ENCODE measurements at regions not wholly inside any gene's neighbourhood (a gene's known extent, or its start where the extent isn't known, plus 50 kb on each side); places are given as distances from the start of the nearest gene placed in this dataset.

- Histone ChIP-seq H3K27ac (ENCODE audit: insufficient read depth in 1 of 2, low read depth in 1 of 2, low read length in 2 of 2, poor library complexity in 1 of 2, severe bottlenecking in 2 of 2) (no peak overlapping the region), H3K27me3 (replicated peaks in 2 of 5; ENCODE audit: control insufficient read depth in 4 of 5, insufficient read depth in 5 of 5, low read length in 4 of 5) (no peaks in the 10 kb centered on the region), H3K36me3 (ENCODE audit: control insufficient read depth in 4 of 4, insufficient read depth in 4 of 4, low read length in 3 of 4) (no peaks in the 10 kb centered on the region), H3K4me3 (ENCODE audit: control insufficient read depth in 1 of 7, extremely low read depth in 1 of 7, insufficient read depth in 4 of 7, low read depth in 2 of 7, low read length in 6 of 7) (no peak overlapping the region), H3K4me1 (ENCODE audit: control extremely low read depth in 1 of 4, control insufficient read depth in 4 of 4, insufficient read depth in 4 of 4, low read length in 3 of 4) (no peaks in the 10 kb centered on the region), H3K9me3 (ENCODE audit: control extremely low read depth in 1 of 5, control insufficient read depth in 4 of 5, insufficient read depth in 2 of 5, low read depth in 1 of 5, low read length in 4 of 5) (no peaks in the 10 kb centered on the region)
- WGBS (ENCODE audit: insufficient coverage) = 100% methylated on average over 2 of the region's 3 CpGs
- POLR2A ChIA-PET = no interaction called here
- CTCF ChIA-PET = no interaction called here
- DNase-seq = no peak
These were observed 973.5 kb upstream of the SPRY2 start for GRCh38 chr13:81314461-81314860.

GRCh38 chr13:81305928-81306327, 965.0 kb upstream of the SPRY2 start:
- POLR2A ChIA-PET = no interaction called here

DNA sequence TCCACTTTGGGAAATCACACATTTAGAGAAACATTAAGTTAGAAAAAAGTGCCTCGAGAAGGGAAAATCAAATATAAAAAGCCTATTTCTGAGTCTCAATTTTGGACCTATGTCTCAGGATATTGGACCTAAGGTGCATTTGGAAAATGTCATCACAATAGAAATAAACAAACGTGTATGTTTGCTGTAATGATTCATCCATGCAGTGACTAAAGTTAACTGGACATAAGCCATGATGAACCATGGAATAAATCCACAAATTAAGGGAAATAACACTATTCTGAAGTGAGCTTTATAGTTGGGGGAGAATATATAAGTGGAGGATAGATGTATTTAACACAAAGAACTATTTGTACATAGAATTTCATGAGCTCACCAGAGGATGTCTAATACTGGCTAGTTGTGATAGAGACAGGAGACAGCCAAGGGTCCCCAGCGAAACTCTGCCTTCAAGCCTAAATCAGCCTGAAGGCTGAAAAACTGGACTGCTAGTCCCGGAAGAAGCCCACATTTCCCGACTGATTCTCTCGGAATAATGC, 963.3 kb upstream of the SPRY2 start:
- 100% methylated on average over 4 of the region's 6 CpGs for WGBS (ENCODE audit: insufficient coverage)
- H3K9me3 ChIP-seq (ENCODE audit: control extremely low read depth in 1 of 5, control insufficient read depth in 4 of 5, insufficient read depth in 2 of 5, low read depth in 1 of 5, low read length in 4 of 5) = no peaks in the 10 kb centered on the region
- H3K27me3 ChIP-seq (replicated peaks in 2 of 5; ENCODE audit: control insufficient read depth in 4 of 5, insufficient read depth in 5 of 5, low read length in 4 of 5) = no peaks in the 10 kb centered on the region
- POLR2A ChIA-PET = no interaction called here
- H3K36me3 ChIP-seq (ENCODE audit: control insufficient read depth in 4 of 4, insufficient read depth in 4 of 4, low read length in 3 of 4) = no peaks in the 10 kb centered on the region
- CTCF ChIA-PET = no interaction called here
- H3K27ac ChIP-seq (ENCODE audit: insufficient read depth in 1 of 2, low read depth in 1 of 2, low read length in 2 of 2, poor library complexity in 1 of 2, severe bottlenecking in 2 of 2) = no peak overlapping the region
- H3K4me3 ChIP-seq (ENCODE audit: control insufficient read depth in 1 of 7, extremely low read depth in 1 of 7, insufficient read depth in 4 of 7, low read depth in 2 of 7, low read length in 6 of 7) = no peak overlapping the region
- no peak for DNase-seq
- no peaks in the 10 kb centered on the region for H3K4me1 ChIP-seq (ENCODE audit: control extremely low read depth in 1 of 4, control insufficient read depth in 4 of 4, insufficient read depth in 4 of 4, low read length in 3 of 4)

More at GRCh38 chr13:81305928-81306327, 965.0 kb upstream of the SPRY2 start:
- DNase-seq = no peak
- Histone ChIP-seq H3K36me3 (ENCODE audit: control insufficient read depth in 4 of 4, insufficient read depth in 4 of 4, low read length in 3 of 4) (no peaks in the 10 kb centered on the region), H3K27me3 (replicated peaks in 2 of 5; ENCODE audit: control insufficient read depth in 4 of 5, insufficient read depth in 5 of 5, low read length in 4 of 5) (no peaks in the 10 kb centered on the region), H3K27ac (ENCODE audit: insufficient read depth in 1 of 2, low read depth in 1 of 2, low read length in 2 of 2, poor library complexity in 1 of 2, severe bottlenecking in 2 of 2) (no peak overlapping the region), H3K9me3 (ENCODE audit: control extremely low read depth in 1 of 5, control insufficient read depth in 4 of 5, insufficient read depth in 2 of 5, low read depth in 1 of 5, low read length in 4 of 5) (no peaks in the 10 kb centered on the region), H3K4me3 (ENCODE audit: control insufficient read depth in 1 of 7, extremely low read depth in 1 of 7, insufficient read depth in 4 of 7, low read depth in 2 of 7, low read length in 6 of 7) (no peak overlapping the region), H3K4me1 (ENCODE audit: control extremely low read depth in 1 of 4, control insufficient read depth in 4 of 4, insufficient read depth in 4 of 4, low read length in 3 of 4) (no peaks in the 10 kb centered on the region)
- CTCF ChIA-PET = no interaction called here

DNA sequence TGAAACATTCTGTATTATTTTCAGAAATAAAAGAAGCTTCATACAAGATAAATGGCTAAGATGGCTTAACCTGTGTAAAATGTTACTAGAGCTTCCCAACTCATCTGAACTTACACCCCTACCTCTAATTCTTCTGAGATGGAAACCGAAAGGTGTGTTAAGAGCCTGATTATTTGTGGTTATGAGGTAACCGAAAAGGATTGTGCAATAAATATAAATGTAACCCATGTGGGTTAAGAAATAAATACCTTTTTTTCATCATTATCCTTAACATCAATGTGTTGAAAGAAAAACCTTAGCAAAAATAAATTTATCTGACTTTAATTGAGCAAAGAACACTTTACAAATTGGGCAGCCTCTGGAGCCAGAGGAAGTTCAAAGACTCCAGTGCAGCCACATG, 961.8 kb upstream of the SPRY2 start:
- H3K4me3 ChIP-seq (ENCODE audit: control insufficient read depth in 1 of 7, extremely low read depth in 1 of 7, insufficient read depth in 4 of 7, low read depth in 2 of 7, low read length in 6 of 7) = no peak overlapping the region
- no peak for DNase-seq
- no CpG with 5 or more reads among the region's 2 CpGs for WGBS (ENCODE audit: insufficient coverage)
- H3K9me3 ChIP-seq (ENCODE audit: control extremely low read depth in 1 of 5, control insufficient read depth in 4 of 5, insufficient read depth in 2 of 5, low read depth in 1 of 5, low read length in 4 of 5) = no peaks in the 10 kb centered on the region
- H3K4me1 ChIP-seq (ENCODE audit: control extremely low read depth in 1 of 4, control insufficient read depth in 4 of 4, insufficient read depth in 4 of 4, low read length in 3 of 4) = no peaks in the 10 kb centered on the region
- CTCF ChIA-PET = no interaction called here
- H3K36me3 ChIP-seq (ENCODE audit: control insufficient read depth in 4 of 4, insufficient read depth in 4 of 4, low read length in 3 of 4) = no peaks in the 10 kb centered on the region
- H3K27me3 ChIP-seq (replicated peaks in 2 of 5; ENCODE audit: control insufficient read depth in 4 of 5, insufficient read depth in 5 of 5, low read length in 4 of 5) = no peaks in the 10 kb centered on the region
- no peak overlapping the region for H3K27ac ChIP-seq (ENCODE audit: insufficient read depth in 1 of 2, low read depth in 1 of 2, low read length in 2 of 2, poor library complexity in 1 of 2, severe bottlenecking in 2 of 2)
- POLR2A ChIA-PET = no interaction called here

- Histone ChIP-seq H3K36me3 (ENCODE audit: control insufficient read depth in 4 of 4, insufficient read depth in 4 of 4, low read length in 3 of 4) (no peaks in the 10 kb centered on the region), H3K9me3 (ENCODE audit: control extremely low read depth in 1 of 5, control insufficient read depth in 4 of 5, insufficient read depth in 2 of 5, low read depth in 1 of 5, low read length in 4 of 5) (no peaks in the 10 kb centered on the region), H3K27me3 (replicated peaks in 2 of 5; ENCODE audit: control insufficient read depth in 4 of 5, insufficient read depth in 5 of 5, low read length in 4 of 5) (no peaks in the 10 kb centered on the region), H3K4me1 (ENCODE audit: control extremely low read depth in 1 of 4, control insufficient read depth in 4 of 4, insufficient read depth in 4 of 4, low read length in 3 of 4) (no peaks in the 10 kb centered on the region), H3K4me3 (ENCODE audit: control insufficient read depth in 1 of 7, extremely low read depth in 1 of 7, insufficient read depth in 4 of 7, low read depth in 2 of 7, low read length in 6 of 7) (no peak overlapping the region), H3K27ac (ENCODE audit: insufficient read depth in 1 of 2, low read depth in 1 of 2, low read length in 2 of 2, poor library complexity in 1 of 2, severe bottlenecking in 2 of 2) (no peak overlapping the region)
- DNase-seq = no peak
- POLR2A ChIA-PET = no interaction called here
- CTCF ChIA-PET = no interaction called here
These were observed 961.2 kb upstream of the SPRY2 start for GRCh38 chr13:81302125-81302524.

GRCh38 chr13:81295177-81295576, 954.3 kb upstream of the SPRY2 start:
- ChIA-PET POLR2A (no interaction called here), CTCF (no interaction called here)
- no peaks in the 10 kb centered on the region for H3K4me1 ChIP-seq (ENCODE audit: control extremely low read depth in 1 of 4, control insufficient read depth in 4 of 4, insufficient read depth in 4 of 4, low read length in 3 of 4)
- H3K36me3 ChIP-seq (ENCODE audit: control insufficient read depth in 4 of 4, insufficient read depth in 4 of 4, low read length in 3 of 4) = no peaks in the 10 kb centered on the region
- H3K9me3 ChIP-seq (ENCODE audit: control extremely low read depth in 1 of 5, control insufficient read depth in 4 of 5, insufficient read depth in 2 of 5, low read depth in 1 of 5, low read length in 4 of 5) = no peaks in the 10 kb centered on the region
- H3K27ac ChIP-seq (ENCODE audit: insufficient read depth in 1 of 2, low read depth in 1 of 2, low read length in 2 of 2, poor library complexity in 1 of 2, severe bottlenecking in 2 of 2) = no peak overlapping the region
- no peak for DNase-seq
- no peaks in the 10 kb centered on the region for H3K27me3 ChIP-seq (replicated peaks in 2 of 5; ENCODE audit: control insufficient read depth in 4 of 5, insufficient read depth in 5 of 5, low read length in 4 of 5)
- no peak overlapping the region for H3K4me3 ChIP-seq (ENCODE audit: control insufficient read depth in 1 of 7, extremely low read depth in 1 of 7, insufficient read depth in 4 of 7, low read depth in 2 of 7, low read length in 6 of 7)

DNA sequence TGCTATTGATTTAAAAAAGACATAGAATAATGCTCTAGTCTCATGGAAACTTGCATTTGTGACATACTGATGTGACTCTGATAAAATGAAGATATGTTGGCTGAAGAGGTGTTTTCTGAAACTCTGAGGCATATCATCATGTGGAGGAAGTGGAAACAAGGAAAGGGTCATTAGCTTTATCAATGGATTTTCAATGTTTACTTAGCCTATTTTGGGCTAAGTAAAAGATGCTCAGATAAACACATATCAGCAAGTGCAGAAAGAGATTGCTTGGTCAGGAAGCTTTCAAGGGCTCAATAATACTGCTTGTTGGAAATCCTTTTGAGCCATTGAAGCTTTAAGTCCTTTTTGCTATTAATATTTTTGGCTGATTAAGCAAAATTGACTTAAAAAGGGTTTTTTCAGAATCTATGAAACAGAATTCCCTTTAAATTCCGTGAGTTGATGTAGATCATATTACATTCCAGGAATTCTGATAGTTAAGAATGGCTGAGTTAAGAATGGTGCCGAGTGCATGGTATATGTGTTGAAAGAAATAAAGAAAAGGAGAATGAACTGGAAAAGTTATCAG, 952.8 kb upstream of the SPRY2 start:
- Histone ChIP-seq H3K27ac (ENCODE audit: insufficient read depth in 1 of 2, low read depth in 1 of 2, low read length in 2 of 2, poor library complexity in 1 of 2, severe bottlenecking in 2 of 2) (no peak overlapping the region), H3K4me3 (ENCODE audit: control insufficient read depth in 1 of 7, extremely low read depth in 1 of 7, insufficient read depth in 4 of 7, low read depth in 2 of 7, low read length in 6 of 7) (no peak overlapping the region), H3K27me3 (replicated peaks in 2 of 5; ENCODE audit: control insufficient read depth in 4 of 5, insufficient read depth in 5 of 5, low read length in 4 of 5) (no peaks in the 10 kb centered on the region), H3K9me3 (ENCODE audit: control extremely low read depth in 1 of 5, control insufficient read depth in 4 of 5, insufficient read depth in 2 of 5, low read depth in 1 of 5, low read length in 4 of 5) (no peaks in the 10 kb centered on the region), H3K4me1 (ENCODE audit: control extremely low read depth in 1 of 4, control insufficient read depth in 4 of 4, insufficient read depth in 4 of 4, low read length in 3 of 4) (no peaks in the 10 kb centered on the region), H3K36me3 (ENCODE audit: control insufficient read depth in 4 of 4, insufficient read depth in 4 of 4, low read length in 3 of 4) (no peaks in the 10 kb centered on the region)
- ChIA-PET POLR2A (no interaction called here), CTCF (no interaction called here)
- WGBS (ENCODE audit: insufficient coverage) = no CpG with 5 or more reads among the region's 2 CpGs
- no peak for DNase-seq

All from common myeloid progenitor, CD34-positive (primary cell).